ENCODE measurements at regions not wholly inside any gene's neighbourhood (a gene's known extent, or its start where the extent isn't known, plus 50 kb on each side); places are given as distances from the start of the nearest gene placed in this dataset.

GRCh38 chr10:111203615-111204014 is 126.8 kb downstream of the ADRA2A start:
- DNase-seq, result no peak

- DNase-seq, result no peak
Observed at GRCh38 chr10:111204838-111205237, 128.0 kb downstream of the ADRA2A start.

- DNase-seq, result no peak
Observed at GRCh38 chr10:111206521-111206920, 129.7 kb downstream of the ADRA2A start.

- no peak for DNase-seq
Observed at GRCh38 chr10:111207500-111207899, 130.7 kb downstream of the ADRA2A start.

GRCh38 chr10:111208951-111209350 is 132.1 kb downstream of the ADRA2A start:
- DNase-seq, result no peak

- DNase-seq, result peak; percentile 21
Observed at GRCh38 chr10:111209692-111210091, 132.9 kb downstream of the ADRA2A start.

- no peak for DNase-seq
Observed at GRCh38 chr10:111211241-111211640, 134.4 kb downstream of the ADRA2A start.

GRCh38 chr10:111211706-111212105 is 134.9 kb downstream of the ADRA2A start:
- peak; percentile 65 for DNase-seq

GRCh38 chr10:111221682-111222480 is 145.1 kb downstream of the ADRA2A start:
- DNase-seq, result no peak

- DNase-seq, result no peak
Observed at GRCh38 chr10:111222961-111223360, 146.1 kb downstream of the ADRA2A start.

GRCh38 chr10:111231779-111232178 is 154.9 kb downstream of the ADRA2A start:
- no peak for DNase-seq

GRCh38 chr10:111233439-111233838 is 156.6 kb downstream of the ADRA2A start:
- peak; percentile 4 for DNase-seq

- no peak for DNase-seq
Observed at GRCh38 chr10:111234234-111234913, 157.5 kb downstream of the ADRA2A start.

- no peak for DNase-seq
Observed at GRCh38 chr10:111234914-111235302, 158.1 kb downstream of the ADRA2A start.

GRCh38 chr10:111240348-111240747 is 163.5 kb downstream of the ADRA2A start:
- no peak for DNase-seq

- no peak for DNase-seq
Observed at GRCh38 chr10:111243126-111243525, 166.3 kb downstream of the ADRA2A start.

GRCh38 chr10:111246136-111246535 is 169.3 kb downstream of the ADRA2A start:
- DNase-seq, result no peak

- DNase-seq, result no peak
Observed at GRCh38 chr10:111246814-111247452, 170.1 kb downstream of the ADRA2A start.

- peak; percentile 6 for DNase-seq
Observed at GRCh38 chr10:111247781-111248389, 171.1 kb downstream of the ADRA2A start.

- DNase-seq, result no peak
Observed at GRCh38 chr10:111249925-111250324, 173.1 kb downstream of the ADRA2A start.

- DNase-seq, result peak; percentile 52
Observed at GRCh38 chr10:111261081-111261615, 184.3 kb downstream of the ADRA2A start.

- DNase-seq, result no peak
Observed at GRCh38 chr10:111265341-111265740, 188.5 kb downstream of the ADRA2A start.

- no peak for DNase-seq
Observed at GRCh38 chr10:111266165-111266564, 189.3 kb downstream of the ADRA2A start.
